ENCODE measurements at regions not wholly inside any gene's neighbourhood (a gene's known extent, or its start where the extent isn't known, plus 50 kb on each side); places are given as distances from the start of the nearest gene placed in this dataset.
"Not testable (repeated sequence)": the region's sequence is repeated elsewhere in the genome, so short reads cannot be mapped to it uniquely, and the experiment has no call there.

DNA sequence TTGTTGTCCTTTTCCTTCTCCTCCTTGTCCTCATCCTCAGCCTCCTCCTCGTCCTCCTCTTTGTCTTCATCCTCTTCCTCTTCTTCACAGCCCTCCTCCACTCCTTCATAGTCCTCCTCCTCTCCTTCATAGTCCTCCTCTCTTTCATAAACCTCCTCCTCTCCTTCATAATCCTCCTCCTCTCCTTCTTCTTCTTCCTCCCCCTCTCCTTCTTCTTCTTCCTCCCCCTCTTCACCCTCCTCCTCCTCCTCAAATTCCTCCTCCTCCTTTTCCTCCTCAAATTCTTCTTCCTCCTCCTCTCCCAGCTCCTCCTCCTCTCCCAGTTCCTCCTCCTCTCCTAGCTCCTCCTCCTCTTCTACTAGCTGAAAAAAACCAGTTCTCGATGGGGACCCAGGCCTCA lies 143.8 kb upstream of the RADX start:
- TF ChIP-seq, protein P1, sequence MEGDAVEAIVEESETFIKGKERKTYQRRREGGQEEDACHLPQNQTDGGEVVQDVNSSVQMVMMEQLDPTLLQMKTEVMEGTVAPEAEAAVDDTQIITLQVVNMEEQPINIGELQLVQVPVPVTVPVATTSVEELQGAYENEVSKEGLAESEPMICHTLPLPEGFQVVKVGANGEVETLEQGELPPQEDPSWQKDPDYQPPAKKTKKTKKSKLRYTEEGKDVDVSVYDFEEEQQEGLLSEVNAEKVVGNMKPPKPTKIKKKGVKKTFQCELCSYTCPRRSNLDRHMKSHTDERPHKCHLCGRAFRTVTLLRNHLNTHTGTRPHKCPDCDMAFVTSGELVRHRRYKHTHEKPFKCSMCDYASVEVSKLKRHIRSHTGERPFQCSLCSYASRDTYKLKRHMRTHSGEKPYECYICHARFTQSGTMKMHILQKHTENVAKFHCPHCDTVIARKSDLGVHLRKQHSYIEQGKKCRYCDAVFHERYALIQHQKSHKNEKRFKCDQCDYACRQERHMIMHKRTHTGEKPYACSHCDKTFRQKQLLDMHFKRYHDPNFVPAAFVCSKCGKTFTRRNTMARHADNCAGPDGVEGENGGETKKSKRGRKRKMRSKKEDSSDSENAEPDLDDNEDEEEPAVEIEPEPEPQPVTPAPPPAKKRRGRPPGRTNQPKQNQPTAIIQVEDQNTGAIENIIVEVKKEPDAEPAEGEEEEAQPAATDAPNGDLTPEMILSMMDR (IDR thresholded peaks at IDR 0.05; ENCODE audit: low read depth, low read length) = no peak
- Histone ChIP-seq H3K36me3 (no peaks in the 10 kb centered on the region), H3K27me3 (ENCODE audit: insufficient read depth, low read depth, severe bottlenecking) (peaks cover 24% of the 10 kb centered on the region), H3K27ac (no peak overlapping the region), H3K9me3 (ENCODE audit: severe bottlenecking) (no peaks in the 10 kb centered on the region), H3K4me3 (ENCODE audit: low read depth, low read length) (no peak overlapping the region)
- DNase-seq = no peak

DNA sequence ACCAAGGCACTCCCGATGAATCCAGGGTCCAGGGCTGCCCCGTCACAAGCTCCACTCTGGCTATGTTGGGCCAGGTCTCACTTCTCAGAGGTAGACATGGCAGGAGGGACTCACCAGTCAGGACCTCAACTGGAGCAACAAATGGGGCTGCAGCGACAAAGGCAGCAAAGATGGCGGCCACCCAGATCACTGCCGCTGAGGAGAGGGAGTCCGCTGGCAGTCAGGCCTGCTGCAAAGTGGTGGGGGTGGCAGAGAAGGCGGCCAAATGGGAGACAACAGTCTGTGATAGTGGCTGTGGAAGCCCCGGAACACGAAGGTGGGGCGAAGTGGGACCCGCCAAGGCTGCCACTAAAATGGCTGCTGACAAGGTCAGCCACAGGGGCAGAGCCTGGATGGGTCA lies 143.3 kb upstream of the RADX start:
- H3K27me3 ChIP-seq (ENCODE audit: insufficient read depth, low read depth, severe bottlenecking) = peaks cover 24% of the 10 kb centered on the region

DNA sequence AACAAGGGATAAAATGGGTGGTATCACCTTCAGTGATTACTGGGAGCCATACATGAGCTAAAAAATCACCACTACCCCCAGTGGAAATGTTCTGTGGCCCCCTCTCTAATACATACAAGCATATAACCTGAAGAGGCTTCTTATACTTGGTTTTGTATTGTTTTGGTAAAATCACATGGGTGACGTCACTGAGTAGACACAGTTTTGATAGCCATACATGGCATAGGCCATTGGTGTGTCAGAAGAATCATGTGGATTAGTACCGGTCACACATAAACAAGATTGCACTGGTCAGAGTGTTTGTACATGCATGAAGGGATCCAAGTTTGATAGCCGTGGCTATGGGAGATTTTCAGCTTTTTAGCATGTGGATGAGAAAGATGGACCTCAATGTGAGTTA lies 131.9 kb upstream of the RADX start:
- Histone ChIP-seq H3K27me3 (ENCODE audit: insufficient read depth, low read depth, severe bottlenecking) (peaks cover 28% of the 10 kb centered on the region), H3K36me3 (no peaks in the 10 kb centered on the region), H3K9me3 (ENCODE audit: severe bottlenecking) (no peaks in the 10 kb centered on the region), H3K27ac (no peak overlapping the region), H3K4me3 (ENCODE audit: low read depth, low read length) (no peak overlapping the region)
- TF ChIP-seq, protein P1 (IDR thresholded peaks at IDR 0.05; ENCODE audit: low read depth, low read length) = no peak
- DNase-seq = no peak

More for the DNA sequence above, 143.3 kb upstream of the RADX start:
- TF ChIP-seq, protein P1 (IDR thresholded peaks at IDR 0.05; ENCODE audit: low read depth, low read length) = no peak
- no peaks in the 10 kb centered on the region for H3K9me3 ChIP-seq (ENCODE audit: severe bottlenecking)
- no peak overlapping the region for H3K4me3 ChIP-seq (ENCODE audit: low read depth, low read length)
- no peak overlapping the region for H3K27ac ChIP-seq
- H3K36me3 ChIP-seq = no peaks in the 10 kb centered on the region
- no peak for DNase-seq

DNA sequence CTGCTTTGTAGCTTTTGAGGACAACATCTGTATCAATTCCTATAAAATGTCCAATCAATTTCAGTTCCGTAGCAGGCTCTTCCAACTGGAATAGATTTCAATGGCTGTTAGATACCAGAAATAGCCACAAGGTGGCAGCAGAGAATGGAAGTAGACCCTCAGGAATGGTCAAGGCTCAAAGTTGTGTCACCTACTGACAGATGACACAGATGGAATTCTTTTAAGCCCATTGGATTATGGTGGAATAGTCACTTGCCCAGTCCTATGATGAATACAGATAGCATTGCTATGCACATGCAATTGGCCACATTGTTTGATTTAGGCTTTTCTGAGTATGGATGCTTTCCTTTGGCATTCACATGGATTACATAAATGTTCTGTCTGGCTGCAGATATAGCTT lies 130.4 kb upstream of the RADX start:
- H3K27me3 ChIP-seq (ENCODE audit: insufficient read depth, low read depth, severe bottlenecking) = peaks cover 26% of the 10 kb centered on the region
- no peak overlapping the region for H3K4me3 ChIP-seq (ENCODE audit: low read depth, low read length)
- H3K27ac ChIP-seq = no peak overlapping the region
- no peaks in the 10 kb centered on the region for H3K36me3 ChIP-seq
- TF ChIP-seq, protein P1 (IDR thresholded peaks at IDR 0.05; ENCODE audit: low read depth, low read length) = peak; percentile 58
- H3K9me3 ChIP-seq (ENCODE audit: severe bottlenecking) = no peaks in the 10 kb centered on the region
- peak; percentile 45 for DNase-seq

DNA sequence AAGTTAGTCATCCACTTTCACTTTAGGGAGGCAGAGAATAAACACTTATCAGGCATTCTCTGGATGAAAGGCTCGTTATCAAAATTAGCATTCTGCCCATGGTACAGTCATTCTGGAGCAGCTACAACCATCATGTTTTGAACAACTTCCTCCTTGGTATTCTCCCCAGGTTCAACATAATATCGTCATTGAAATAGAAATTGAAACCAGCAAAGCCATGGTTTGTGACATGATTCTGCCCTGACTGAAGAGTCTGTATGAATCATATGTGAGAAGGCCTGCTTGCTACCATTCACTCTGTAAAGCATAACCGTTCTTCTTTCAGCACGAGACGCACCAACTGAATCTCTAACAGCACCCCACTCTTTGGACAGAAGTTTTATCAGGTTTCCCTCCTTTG lies 127.5 kb upstream of the RADX start:
- no peak overlapping the region for H3K27ac ChIP-seq
- no peaks in the 10 kb centered on the region for H3K36me3 ChIP-seq
- H3K27me3 ChIP-seq (ENCODE audit: insufficient read depth, low read depth, severe bottlenecking) = peaks cover 11% of the 10 kb centered on the region
- TF ChIP-seq, protein P1 (IDR thresholded peaks at IDR 0.05; ENCODE audit: low read depth, low read length) = no peak
- no peak for DNase-seq
- no peaks in the 10 kb centered on the region for H3K9me3 ChIP-seq (ENCODE audit: severe bottlenecking)
- no peak overlapping the region for H3K4me3 ChIP-seq (ENCODE audit: low read depth, low read length)

DNA sequence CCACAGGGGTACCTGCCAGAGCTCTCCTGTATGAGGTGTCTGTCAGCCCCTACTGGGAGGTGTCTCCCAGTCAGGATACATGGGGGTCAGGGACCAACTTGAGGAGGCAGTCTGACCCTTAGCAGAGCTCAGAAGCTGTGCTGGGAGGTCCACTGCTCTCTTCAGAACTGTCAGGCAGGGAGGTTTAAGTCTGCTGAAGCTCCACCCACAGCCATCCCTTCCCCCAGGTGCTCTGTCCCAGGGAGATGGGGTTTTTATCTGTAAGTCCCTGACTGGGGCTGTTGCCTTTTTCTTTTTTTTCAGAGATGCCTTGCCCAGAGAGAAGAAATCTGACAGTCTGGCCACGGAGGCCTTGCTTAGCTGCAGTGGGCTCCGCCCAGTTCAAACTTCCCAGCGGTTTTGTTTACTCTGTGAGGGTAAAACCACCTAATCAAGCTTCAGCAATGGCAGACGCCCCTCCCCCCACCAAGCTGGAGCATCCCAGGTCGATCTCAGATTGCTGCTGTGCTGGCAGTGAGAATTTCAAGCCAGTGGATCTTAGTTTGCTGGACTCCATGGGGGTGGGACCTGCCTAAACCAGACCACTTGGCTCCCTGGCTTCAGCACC lies 118.5 kb upstream of the RADX start:
- H3K4me3 ChIP-seq (ENCODE audit: low read depth, low read length); H3K36me3 ChIP-seq; DNase-seq; H3K9me3 ChIP-seq (ENCODE audit: severe bottlenecking); H3K27ac ChIP-seq: not testable (repeated sequence)
- H3K27me3 ChIP-seq (ENCODE audit: insufficient read depth, low read depth, severe bottlenecking) = peaks cover 21% of the 10 kb centered on the region

Measured in WERI-Rb-1 (cell line).